Natural killer cell (primary cell): ENCODE measurements at regions not wholly inside any gene's neighbourhood (a gene's known extent, or its start where the extent isn't known, plus 50 kb on each side); places are given as distances from the start of the nearest gene placed in this dataset.

Experiments used
- ATAC-seq, 3 donors: fragments of 150-1000 bp in 2 of 3; fragments of 200-7000 bp in 1 of 3; cut with Tn5 transposase; 1 replicate in 1 of 3; 2 replicates in 2 of 3; pipeline ENCODE4 v1.10.0; 2021; ENCODE audit warnings: mild to moderate bottlenecking in 2 of 3, moderate library complexity in 2 of 3
- DNase-seq, 2 donors: peaks; one replicate each; pipeline versions ENCODE4 v3.0.0 to v3.0.0-alpha.2; 2013 to 2021; ENCODE audit warnings: mixed read lengths in 1 of 2
- H3K27ac ChIP-seq: one replicate; pipeline ENCODE4 v1.5.1; 2013; ENCODE audit warnings: mild to moderate bottlenecking, low read length
- H3K27me3 ChIP-seq: one replicate; pipeline ENCODE4 v1.6.1; 2013; ENCODE audit warnings: low read length; ENCODE audit not compliant: control insufficient read depth, insufficient read depth
- H3K36me3 ChIP-seq: one replicate; pipeline ENCODE4 v1.6.1; 2013; ENCODE audit warnings: low read length; ENCODE audit not compliant: control insufficient read depth, insufficient read depth
- H3K4me1 ChIP-seq: one replicate; pipeline ENCODE4 v1.6.1; 2013; ENCODE audit warnings: low read length; ENCODE audit not compliant: control insufficient read depth, insufficient read depth
- H3K4me3 ChIP-seq: one replicate; pipeline ENCODE4 v1.5.1; 2013; ENCODE audit warnings: low read length
- H3K9me3 ChIP-seq: one replicate; pipeline ENCODE4 v1.6.1; 2013; ENCODE audit warnings: low read length; ENCODE audit not compliant: control insufficient read depth, insufficient read depth
- H3K27ac Mint-ChIP-seq, 2 donors: one replicate each; pipeline ENCODE4 v1.8.0; 2022; ENCODE audit warnings: mild to moderate bottlenecking in 2 of 2, mixed read lengths in 2 of 2, moderate library complexity in 1 of 2
- H3K27me3 Mint-ChIP-seq, 2 donors: one replicate each; pipeline ENCODE4 v1.8.0; 2022; ENCODE audit warnings: low read depth in 2 of 2, mixed read lengths in 2 of 2
- H3K36me3 Mint-ChIP-seq: one replicate; pipeline ENCODE4 v1.8.0; 2022; ENCODE audit warnings: mixed read lengths
- H3K4me1 Mint-ChIP-seq, 2 donors: one replicate each; pipeline ENCODE4 v1.8.0; 2022; ENCODE audit warnings: mixed read lengths in 2 of 2
- H3K4me3 Mint-ChIP-seq: one replicate; pipeline ENCODE4 v1.8.0; 2022; ENCODE audit warnings: mild to moderate bottlenecking, moderate library complexity, mixed read lengths
- H3K9me3 Mint-ChIP-seq, 2 donors: one replicate each; pipeline ENCODE4 v1.8.0; 2022; ENCODE audit warnings: mixed read lengths in 2 of 2
- WGBS: methylation state at CpG from one replicate; pipeline ENCODE4 v1.1.7; 2013; ENCODE audit warnings: missing lambda C conversion rate; ENCODE audit not compliant: insufficient coverage; 5-methylcytosine and 5-hydroxymethylcytosine counted together
- intact Hi-C: fragments of 100-400 bp; cut with micrococcal nuclease; formaldehyde crosslinking; loops from one replicate; pipeline ENCODE4 v1.14.2; 2022
- TF ChIP-seq, protein P1 (sequence below): fragments of 200-600 bp; IDR thresholded peaks from one replicate; pipeline ENCODE4 v1.8.0; 2022; ENCODE audit warnings: antibody characterized with exemption

DNA sequence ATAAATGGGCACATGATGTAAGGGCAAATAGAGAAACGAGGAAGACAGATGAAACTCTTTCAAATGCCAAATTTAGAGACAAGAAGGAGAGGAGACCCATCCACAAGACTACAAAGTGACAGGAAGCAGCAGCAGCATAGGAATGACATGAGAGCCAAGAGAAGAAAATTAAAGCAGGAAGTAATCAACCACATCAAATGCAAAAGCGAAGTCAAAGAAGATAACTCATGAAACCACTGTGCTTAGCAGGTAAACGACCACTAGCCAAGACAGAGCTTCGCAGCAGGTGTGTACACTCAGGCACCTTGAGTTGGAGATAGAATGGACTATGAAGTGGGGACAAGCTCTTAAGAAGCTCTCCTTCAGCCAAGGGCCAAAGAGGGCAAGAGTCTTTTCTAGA, 64.1 kb downstream of the KLF12 start:
- H3K9me3 ChIP-seq: no peaks in the 10 kb centered on the region
- ATAC-seq: peak; percentile 37 to 63 (median 60)
- H3K27ac ChIP-seq: peak overlapping the region; percentile 12
- H3K36me3 ChIP-seq: peaks cover 3% of the 10 kb centered on the region
- H3K27ac Mint-ChIP-seq: peak overlapping the region; percentile 49 to 80
- no peaks in the 10 kb centered on the region for H3K9me3 Mint-ChIP-seq
- intact Hi-C loops: no loop called here
- no peaks in the 10 kb centered on the region for H3K27me3 ChIP-seq
- WGBS: 7% methylated on average over 4 of the region's 4 CpGs
- H3K4me3 Mint-ChIP-seq: peak overlapping the region; percentile 55
- no peaks in the 10 kb centered on the region for H3K36me3 Mint-ChIP-seq
- no peaks in the 10 kb centered on the region for H3K27me3 Mint-ChIP-seq
- no peak overlapping the region for H3K4me3 ChIP-seq
- DNase-seq: peak in 1 of 2 donors; percentile 77
- peaks cover 13% of the 10 kb centered on the region for H3K4me1 ChIP-seq
- TF ChIP-seq, protein P1, sequence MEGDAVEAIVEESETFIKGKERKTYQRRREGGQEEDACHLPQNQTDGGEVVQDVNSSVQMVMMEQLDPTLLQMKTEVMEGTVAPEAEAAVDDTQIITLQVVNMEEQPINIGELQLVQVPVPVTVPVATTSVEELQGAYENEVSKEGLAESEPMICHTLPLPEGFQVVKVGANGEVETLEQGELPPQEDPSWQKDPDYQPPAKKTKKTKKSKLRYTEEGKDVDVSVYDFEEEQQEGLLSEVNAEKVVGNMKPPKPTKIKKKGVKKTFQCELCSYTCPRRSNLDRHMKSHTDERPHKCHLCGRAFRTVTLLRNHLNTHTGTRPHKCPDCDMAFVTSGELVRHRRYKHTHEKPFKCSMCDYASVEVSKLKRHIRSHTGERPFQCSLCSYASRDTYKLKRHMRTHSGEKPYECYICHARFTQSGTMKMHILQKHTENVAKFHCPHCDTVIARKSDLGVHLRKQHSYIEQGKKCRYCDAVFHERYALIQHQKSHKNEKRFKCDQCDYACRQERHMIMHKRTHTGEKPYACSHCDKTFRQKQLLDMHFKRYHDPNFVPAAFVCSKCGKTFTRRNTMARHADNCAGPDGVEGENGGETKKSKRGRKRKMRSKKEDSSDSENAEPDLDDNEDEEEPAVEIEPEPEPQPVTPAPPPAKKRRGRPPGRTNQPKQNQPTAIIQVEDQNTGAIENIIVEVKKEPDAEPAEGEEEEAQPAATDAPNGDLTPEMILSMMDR: no peak
- H3K4me1 Mint-ChIP-seq: peaks cover 66% of the 10 kb centered on the region in 2 donors

DNA sequence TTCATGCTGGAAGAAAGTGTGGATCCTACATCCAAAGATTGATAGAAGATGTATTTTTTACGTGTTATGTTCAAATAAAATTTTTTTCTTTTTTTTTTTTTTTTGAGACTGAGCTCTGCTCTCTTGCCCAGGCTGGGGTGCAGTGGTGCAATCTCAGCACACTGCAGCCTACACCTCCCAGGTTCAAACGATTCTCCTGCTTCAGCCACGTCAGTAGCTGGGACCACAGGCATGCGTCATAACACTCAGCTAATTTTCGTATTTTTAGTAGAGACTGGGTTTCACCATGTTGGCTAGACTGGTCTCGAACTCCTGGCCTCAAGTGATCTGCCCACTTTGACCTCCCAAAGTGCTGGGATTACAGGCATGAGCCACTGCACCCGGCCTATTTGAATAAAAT, 65.7 kb downstream of the KLF12 start:
- Histone ChIP-seq H3K27ac (no peak overlapping the region), H3K36me3 (peaks cover 3% of the 10 kb centered on the region), H3K27me3 (no peaks in the 10 kb centered on the region), H3K4me1 (peaks cover 13% of the 10 kb centered on the region), H3K9me3 (no peaks in the 10 kb centered on the region), H3K4me3 (no peak overlapping the region)
- TF ChIP-seq, protein P1: no peak
- intact Hi-C loops: no loop called here
- no peak for ATAC-seq
- WGBS: 90% methylated on average over 6 of the region's 7 CpGs
- Mint-ChIP-seq H3K27me3 (no peaks in the 10 kb centered on the region), H3K4me3 (no peak overlapping the region), H3K36me3 (no peaks in the 10 kb centered on the region), H3K27ac (peak overlapping the region; percentile 49 to 80), H3K4me1 (peaks cover 66 to 68% of the 10 kb centered on the region in 2 donors), H3K9me3 (no peaks in the 10 kb centered on the region)
- DNase-seq: peak in 1 of 2 donors; percentile 52

DNA sequence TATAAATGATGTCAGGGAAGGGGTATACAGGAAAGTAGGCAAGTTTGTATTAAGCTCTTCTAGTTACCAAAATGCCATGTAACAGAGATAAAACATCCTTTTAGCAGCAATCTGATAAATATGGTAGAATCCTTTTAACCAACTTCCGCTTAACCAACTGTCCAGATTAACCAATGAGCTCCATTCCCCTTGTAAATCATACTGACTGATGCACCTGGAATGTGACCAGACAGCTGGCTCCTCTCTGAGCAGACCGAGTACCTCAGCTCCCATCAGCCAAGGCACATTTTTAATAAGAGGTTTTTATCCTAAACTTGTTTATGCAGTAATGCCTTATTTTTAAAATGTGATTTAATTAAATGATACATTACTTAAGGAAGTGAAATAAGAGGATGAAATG, 66.4 kb downstream of the KLF12 start:
- 100% methylated on average over 2 of the region's 2 CpGs for WGBS
- ATAC-seq (no peak), DNase-seq (no peak)
- H3K4me1 ChIP-seq: peaks cover 16% of the 10 kb centered on the region
- Mint-ChIP-seq H3K27me3 (no peaks in the 10 kb centered on the region), H3K4me3 (no peak overlapping the region), H3K36me3 (no peaks in the 10 kb centered on the region), H3K4me1 (peaks cover 66 to 68% of the 10 kb centered on the region in 2 donors), H3K9me3 (no peaks in the 10 kb centered on the region), H3K27ac (peak overlapping the region; percentile 27 to 56)
- no peaks in the 10 kb centered on the region for H3K27me3 ChIP-seq
- peaks cover 3% of the 10 kb centered on the region for H3K36me3 ChIP-seq
- H3K4me3 ChIP-seq: no peak overlapping the region
- H3K27ac ChIP-seq: no peak overlapping the region
- intact Hi-C loops: no loop called here
- TF ChIP-seq, protein P1: no peak
- no peaks in the 10 kb centered on the region for H3K9me3 ChIP-seq

DNA sequence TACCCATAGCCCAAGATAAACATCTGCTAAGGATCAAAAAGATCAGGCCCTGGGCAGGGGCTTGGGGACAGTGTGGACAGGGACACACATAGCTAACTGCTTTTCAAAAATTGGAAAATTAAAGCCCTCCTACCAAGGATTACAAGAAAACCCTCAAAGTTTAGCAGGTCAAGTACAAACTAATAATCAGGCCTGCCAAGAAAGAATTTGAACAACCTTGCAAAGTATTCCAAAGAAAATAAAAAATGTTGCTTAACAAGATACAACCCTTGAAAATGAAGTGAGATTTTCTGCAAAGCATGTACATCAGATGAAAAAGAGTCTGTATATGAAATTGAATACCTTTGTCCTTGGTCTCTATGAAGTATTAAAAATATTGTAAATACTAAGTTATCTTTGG, 67.3 kb downstream of the KLF12 start:
- Histone ChIP-seq H3K36me3 (peaks cover 3% of the 10 kb centered on the region), H3K4me1 (peaks cover 22% of the 10 kb centered on the region), H3K9me3 (no peaks in the 10 kb centered on the region), H3K4me3 (no peak overlapping the region), H3K27me3 (no peaks in the 10 kb centered on the region), H3K27ac (no peak overlapping the region)
- intact Hi-C loops: no loop called here
- Mint-ChIP-seq H3K36me3 (no peaks in the 10 kb centered on the region), H3K4me1 (peaks cover 74 to 75% of the 10 kb centered on the region in 2 donors), H3K4me3 (no peak overlapping the region), H3K9me3 (no peaks in the 10 kb centered on the region), H3K27me3 (no peaks in the 10 kb centered on the region), H3K27ac (peak overlapping the region in 1 of 2 donors; percentile 56)
- TF ChIP-seq, protein P1: no peak
- ATAC-seq: no peak
- DNase-seq: no peak
